HCT116 (cell line): ENCODE measurements at regions not wholly inside any gene's neighbourhood (a gene's known extent, or its start where the extent isn't known, plus 50 kb on each side); places are given as distances from the start of the nearest gene placed in this dataset.

Source experiments
- CBX3 ChIP-seq: IDR thresholded peaks from 2 replicates; pipeline ENCODE4 v1.6.1; 2012; ENCODE audit warnings: low read depth
- CEBPB ChIP-seq: IDR thresholded peaks from 2 replicates; pipeline ENCODE4 v1.6.1; 2012; ENCODE audit warnings: low read depth
- EZH2 ChIP-seq: fragments of 200-600 bp; sonication (generic); IDR thresholded peaks from 2 replicates; pipeline ENCODE4 v1.6.1; 2017; ENCODE audit warnings: antibody characterized with exemption, mixed run types
- JUND ChIP-seq: IDR thresholded peaks from 2 replicates; pipeline ENCODE4 v1.6.1; 2012
- POLR2A ChIP-seq: IDR thresholded peaks from 2 replicates; pipeline ENCODE4 v1.7.0; 2011; ENCODE audit warnings: borderline replicate concordance; ENCODE audit not compliant: insufficient read depth, insufficient read length; ENCODE audit errors: extremely low read depth
- RAD21 ChIP-seq: IDR thresholded peaks from 2 replicates; pipeline ENCODE4 v1.6.1; 2012; ENCODE audit warnings: low read depth, mild to moderate bottlenecking
- REST ChIP-seq: IDR thresholded peaks from 2 replicates; pipeline ENCODE4 v1.6.1; 2012; ENCODE audit warnings: low read depth
- SIN3A ChIP-seq: IDR thresholded peaks from 2 replicates; pipeline ENCODE4 v1.6.1; 2012; ENCODE audit warnings: low read depth
- YY1 ChIP-seq: IDR thresholded peaks from 2 replicates; pipeline ENCODE4 v1.6.1; 2011; ENCODE audit warnings: low read length, low read depth, moderate library complexity, mild to moderate bottlenecking; ENCODE audit not compliant: insufficient replicate concordance; ENCODE audit errors: extremely low read depth
- TF ChIP-seq, protein P1 (sequence below): IDR thresholded peaks from 2 replicates; pipeline ENCODE4 v1.6.1; 2012
- TF ChIP-seq, protein P2 (sequence below), 3 experiments: fragments of 200-600 bp in 1 of 3; sonication (generic) in 1 of 3; IDR thresholded peaks in 2 of 3; conservative IDR thresholded peaks in 1 of 3; 2 replicates each; pipeline ENCODE4 v1.5.1; 2012 to 2017; ENCODE audit warnings: low read depth in 2 of 3, low read length in 2 of 3, antibody characterized with exemption in 1 of 3, borderline replicate concordance in 1 of 3, control low read depth in 1 of 3, mild to moderate bottlenecking in 1 of 3, mixed read lengths in 1 of 3, mixed run types in 1 of 3, moderate library complexity in 1 of 3; ENCODE audit not compliant: insufficient read depth in 1 of 3

DNA sequence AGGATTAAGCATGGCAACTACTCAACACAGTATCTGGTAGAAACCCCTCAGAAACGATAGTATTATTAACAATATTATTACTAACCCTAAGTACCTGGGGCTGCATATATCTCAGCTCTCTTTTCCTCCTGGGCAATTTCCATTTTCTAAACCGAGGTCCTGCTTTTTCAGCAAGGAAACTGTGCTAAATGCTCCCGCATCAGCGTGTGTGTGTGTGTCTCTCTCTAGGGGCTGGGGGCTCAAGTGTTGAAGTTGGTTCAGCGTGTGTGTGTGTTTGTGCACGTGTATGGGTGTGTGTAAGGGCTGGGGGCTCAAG lies 169.3 kb upstream of the MAF start:
- TF ChIP-seq, protein P1, sequence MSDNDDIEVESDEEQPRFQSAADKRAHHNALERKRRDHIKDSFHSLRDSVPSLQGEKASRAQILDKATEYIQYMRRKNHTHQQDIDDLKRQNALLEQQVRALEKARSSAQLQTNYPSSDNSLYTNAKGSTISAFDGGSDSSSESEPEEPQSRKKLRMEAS, result no peak
- TF ChIP-seq SIN3A (no peak), YY1 (no peak), REST (no peak), CBX3 (no peak), POLR2A (no peak), RAD21 (no peak), JUND (no peak), EZH2 (no peak), CEBPB (no peak)
- TF ChIP-seq, protein P2, sequence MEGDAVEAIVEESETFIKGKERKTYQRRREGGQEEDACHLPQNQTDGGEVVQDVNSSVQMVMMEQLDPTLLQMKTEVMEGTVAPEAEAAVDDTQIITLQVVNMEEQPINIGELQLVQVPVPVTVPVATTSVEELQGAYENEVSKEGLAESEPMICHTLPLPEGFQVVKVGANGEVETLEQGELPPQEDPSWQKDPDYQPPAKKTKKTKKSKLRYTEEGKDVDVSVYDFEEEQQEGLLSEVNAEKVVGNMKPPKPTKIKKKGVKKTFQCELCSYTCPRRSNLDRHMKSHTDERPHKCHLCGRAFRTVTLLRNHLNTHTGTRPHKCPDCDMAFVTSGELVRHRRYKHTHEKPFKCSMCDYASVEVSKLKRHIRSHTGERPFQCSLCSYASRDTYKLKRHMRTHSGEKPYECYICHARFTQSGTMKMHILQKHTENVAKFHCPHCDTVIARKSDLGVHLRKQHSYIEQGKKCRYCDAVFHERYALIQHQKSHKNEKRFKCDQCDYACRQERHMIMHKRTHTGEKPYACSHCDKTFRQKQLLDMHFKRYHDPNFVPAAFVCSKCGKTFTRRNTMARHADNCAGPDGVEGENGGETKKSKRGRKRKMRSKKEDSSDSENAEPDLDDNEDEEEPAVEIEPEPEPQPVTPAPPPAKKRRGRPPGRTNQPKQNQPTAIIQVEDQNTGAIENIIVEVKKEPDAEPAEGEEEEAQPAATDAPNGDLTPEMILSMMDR (IDR thresholded peaks at IDR 0.05 in 2 of 3, conservative IDR thresholded peaks at IDR 0.05 in 1 of 3; ENCODE audit: borderline replicate concordance in 1 of 3, insufficient read depth in 1 of 3, low read depth in 2 of 3, low read length in 2 of 3), result no peak
